Thoracic aorta (tissue), 2 donors: ENCODE measurements at regions not wholly inside any gene's neighbourhood (a gene's known extent, or its start where the extent isn't known, plus 50 kb on each side); places are given as distances from the start of the nearest gene placed in this dataset.

ENCODE experiments used
- ATAC-seq: fragments of 150-250 bp; one replicate; pipeline ENCODE4 v1.8.0; 2017; ENCODE audit warnings: low read depth; ENCODE audit not compliant: insufficient number of reproducible peaks, low FRiP score
- DNase-seq: peaks from one replicate; pipeline ENCODE4 v3.0.0-alpha.2; 2020; ENCODE audit warnings: low spot score
- H3K27ac ChIP-seq, 2 donors: fragments of 200-600 bp; sonication (generic); 1 replicate in 1 of 2; 2 replicates in 1 of 2; pipeline ENCODE4 v1.5.1; 2016; ENCODE audit warnings: mild to moderate bottlenecking in 2 of 2, moderate library complexity in 2 of 2
- H3K27me3 ChIP-seq: fragments of 200-600 bp; sonication (generic); replicated peaks from 2 replicates; pipeline ENCODE4 v1.6.0; 2016; ENCODE audit warnings: mild to moderate bottlenecking; ENCODE audit not compliant: insufficient read depth
- H3K36me3 ChIP-seq: fragments of 200-600 bp; sonication (generic); one replicate; pipeline ENCODE4 v1.5.1; 2016
- H3K4me1 ChIP-seq, 2 donors: fragments of 200-600 bp; sonication (generic); 1 replicate in 1 of 2; 2 replicates in 1 of 2; pipeline versions ENCODE4 v1.5.1 to v1.6.0; 2016; ENCODE audit warnings: low read depth in 2 of 2, mild to moderate bottlenecking in 1 of 2; ENCODE audit not compliant: control insufficient read depth in 1 of 2
- H3K4me3 ChIP-seq: fragments of 200-600 bp; sonication (generic); 2 replicates; pipeline ENCODE4 v1.5.1; 2016; ENCODE audit warnings: mild to moderate bottlenecking
- H3K9me3 ChIP-seq: fragments of 200-600 bp; sonication (generic); 2 replicates; pipeline ENCODE4 v1.5.1; 2016
- TF ChIP-seq, protein P1 (sequence below): fragments of 200-600 bp; sonication (generic); IDR thresholded peaks from one replicate; pipeline ENCODE4 v1.5.1; 2019; ENCODE audit warnings: antibody characterized with exemption

DNA sequence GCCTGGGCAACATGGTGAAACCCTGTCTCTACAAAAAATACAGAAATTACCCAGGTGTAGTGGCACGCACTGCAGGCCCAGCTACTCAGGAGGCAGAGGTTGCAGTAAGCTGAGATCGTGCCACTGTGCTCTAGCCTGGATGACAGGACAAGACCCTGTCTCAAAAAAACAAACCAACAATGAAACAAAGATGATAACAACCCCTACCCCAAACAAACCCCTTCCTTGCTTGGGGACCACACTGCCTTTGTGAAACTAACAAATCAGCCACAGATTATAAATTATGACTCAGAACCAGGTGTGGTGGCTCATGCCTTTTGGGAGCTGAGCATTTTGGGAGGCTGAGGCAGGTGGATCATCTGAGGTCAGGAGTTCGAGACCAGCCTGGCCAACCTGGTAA is 75.3 kb upstream of the RPH3AL start:
- TF ChIP-seq, protein P1, sequence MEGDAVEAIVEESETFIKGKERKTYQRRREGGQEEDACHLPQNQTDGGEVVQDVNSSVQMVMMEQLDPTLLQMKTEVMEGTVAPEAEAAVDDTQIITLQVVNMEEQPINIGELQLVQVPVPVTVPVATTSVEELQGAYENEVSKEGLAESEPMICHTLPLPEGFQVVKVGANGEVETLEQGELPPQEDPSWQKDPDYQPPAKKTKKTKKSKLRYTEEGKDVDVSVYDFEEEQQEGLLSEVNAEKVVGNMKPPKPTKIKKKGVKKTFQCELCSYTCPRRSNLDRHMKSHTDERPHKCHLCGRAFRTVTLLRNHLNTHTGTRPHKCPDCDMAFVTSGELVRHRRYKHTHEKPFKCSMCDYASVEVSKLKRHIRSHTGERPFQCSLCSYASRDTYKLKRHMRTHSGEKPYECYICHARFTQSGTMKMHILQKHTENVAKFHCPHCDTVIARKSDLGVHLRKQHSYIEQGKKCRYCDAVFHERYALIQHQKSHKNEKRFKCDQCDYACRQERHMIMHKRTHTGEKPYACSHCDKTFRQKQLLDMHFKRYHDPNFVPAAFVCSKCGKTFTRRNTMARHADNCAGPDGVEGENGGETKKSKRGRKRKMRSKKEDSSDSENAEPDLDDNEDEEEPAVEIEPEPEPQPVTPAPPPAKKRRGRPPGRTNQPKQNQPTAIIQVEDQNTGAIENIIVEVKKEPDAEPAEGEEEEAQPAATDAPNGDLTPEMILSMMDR, result no peak
- Histone ChIP-seq H3K36me3 (no peaks in the 10 kb centered on the region), H3K27me3 (no peaks in the 10 kb centered on the region), H3K4me1 (no peaks in the 10 kb centered on the region), H3K27ac (no peak overlapping the region), H3K4me3 (no peak overlapping the region), H3K9me3 (no peaks in the 10 kb centered on the region)
- ATAC-seq, result no peak
- no peak for DNase-seq

DNA sequence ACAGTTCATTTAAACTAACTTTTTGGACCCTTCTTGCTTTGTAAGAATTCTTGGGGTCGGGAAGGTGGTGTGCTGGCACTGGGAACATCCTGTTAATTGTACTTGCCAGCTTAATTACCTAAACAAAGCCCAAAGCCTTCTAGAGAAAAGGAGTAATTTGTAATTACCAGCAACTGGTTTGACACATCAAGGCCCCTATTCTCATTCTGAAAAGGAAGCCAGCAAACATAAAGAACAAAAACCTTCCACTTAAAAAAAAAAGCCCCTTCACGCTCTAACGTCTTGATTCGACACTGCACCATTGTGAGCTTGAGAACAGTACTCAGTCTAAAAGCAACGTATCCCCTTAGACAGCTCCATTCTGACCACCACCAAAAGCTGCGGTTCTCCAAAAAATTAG is 74.7 kb upstream of the RPH3AL start:
- no peaks in the 10 kb centered on the region for H3K36me3 ChIP-seq
- DNase-seq (no peak), ATAC-seq (no peak)
- H3K27ac ChIP-seq, result no peak overlapping the region
- TF ChIP-seq, protein P1, result no peak
- no peaks in the 10 kb centered on the region for H3K4me1 ChIP-seq
- no peaks in the 10 kb centered on the region for H3K27me3 ChIP-seq
- H3K9me3 ChIP-seq, result no peaks in the 10 kb centered on the region
- no peak overlapping the region for H3K4me3 ChIP-seq

DNA sequence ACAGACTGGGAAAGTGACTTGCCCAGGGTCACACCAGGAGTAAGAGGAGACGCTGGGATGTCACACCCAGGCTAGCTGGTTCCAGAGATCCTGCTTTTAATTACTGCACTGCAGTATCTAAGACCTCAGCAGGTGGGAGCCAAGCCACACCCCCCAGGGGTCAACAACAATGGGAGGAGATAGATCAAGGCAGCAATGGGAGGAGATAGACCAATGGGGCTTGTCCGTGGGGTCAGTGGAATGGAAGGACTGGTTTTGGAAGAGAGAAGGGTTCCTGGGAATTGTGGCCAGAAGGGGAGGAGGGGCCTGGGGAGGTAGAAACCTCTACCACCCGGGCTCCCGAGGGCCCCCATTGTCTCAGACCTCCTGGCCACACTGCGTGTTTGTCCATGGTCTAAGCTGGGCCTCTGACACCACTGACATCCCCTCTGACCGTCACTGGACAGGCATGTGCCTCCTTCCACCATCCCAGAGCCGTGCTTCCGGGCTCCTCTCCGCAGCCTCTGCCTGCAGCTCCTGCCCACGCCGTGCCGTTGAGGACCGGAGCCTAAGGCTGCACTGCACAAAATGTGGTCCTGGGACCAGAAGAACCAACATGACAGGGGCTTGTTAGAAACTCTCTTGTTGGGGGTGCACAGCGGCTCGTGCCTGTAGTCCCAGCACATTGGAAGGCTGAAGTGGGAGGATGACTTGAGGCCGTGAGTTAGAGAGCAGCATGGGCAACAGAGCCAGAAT is 69.8 kb upstream of the RPH3AL start:
- ATAC-seq, result no peak
- Histone ChIP-seq H3K4me1 (no peaks in the 10 kb centered on the region), H3K27me3 (no peaks in the 10 kb centered on the region), H3K27ac (no peak overlapping the region), H3K9me3 (no peaks in the 10 kb centered on the region), H3K36me3 (no peaks in the 10 kb centered on the region), H3K4me3 (no peak overlapping the region)
- TF ChIP-seq, protein P1, result no peak
- no peak for DNase-seq

DNA sequence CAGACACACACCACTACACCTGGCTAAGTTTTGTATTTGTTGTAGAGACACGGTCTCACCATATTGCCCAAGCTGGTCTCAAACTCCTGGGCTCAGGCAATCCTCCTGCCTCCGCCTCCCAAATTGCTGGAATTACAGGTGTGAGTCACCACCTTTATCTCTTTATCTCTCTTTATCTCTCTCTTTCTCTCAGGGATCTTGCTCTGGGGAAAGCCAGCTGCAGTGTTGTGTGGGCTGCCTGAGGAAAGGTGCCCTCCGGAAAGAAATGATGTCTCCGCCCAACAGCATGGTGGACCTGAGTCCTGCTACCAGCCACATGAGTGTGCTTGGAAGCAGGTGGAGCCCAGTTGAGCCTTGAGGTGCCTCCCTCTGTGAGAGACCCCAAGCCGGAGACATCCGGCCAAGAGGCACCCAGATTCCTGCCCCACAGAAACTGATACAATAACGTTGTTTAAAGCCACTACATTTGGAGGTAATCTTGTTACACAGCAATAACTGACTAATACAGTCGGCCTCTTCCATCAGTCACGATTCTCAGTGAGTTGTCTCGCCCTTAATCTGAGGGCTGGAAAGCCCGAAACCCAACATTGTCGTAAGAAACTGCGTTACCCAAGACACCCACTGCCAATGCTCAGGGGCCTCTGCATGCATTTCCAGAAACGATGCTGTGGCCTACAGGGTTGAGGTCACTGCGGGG is 68.0 kb upstream of the RPH3AL start:
- DNase-seq (no peak), ATAC-seq (no peak)
- H3K27me3 ChIP-seq, result no peaks in the 10 kb centered on the region
- H3K9me3 ChIP-seq, result no peaks in the 10 kb centered on the region
- no peak overlapping the region for H3K4me3 ChIP-seq
- H3K36me3 ChIP-seq, result no peaks in the 10 kb centered on the region
- TF ChIP-seq, protein P1, result no peak
- no peaks in the 10 kb centered on the region for H3K4me1 ChIP-seq
- H3K27ac ChIP-seq, result no peak overlapping the region

GRCh38 chr17:419073-419735 is 66.6 kb upstream of the RPH3AL start:
- TF ChIP-seq, protein P1, result no peak
- Histone ChIP-seq H3K27me3 (no peaks in the 10 kb centered on the region), H3K4me3 (no peak overlapping the region), H3K9me3 (no peaks in the 10 kb centered on the region), H3K27ac (no peak overlapping the region), H3K4me1 (no peaks in the 10 kb centered on the region), H3K36me3 (no peaks in the 10 kb centered on the region)
- ATAC-seq, result no peak
- DNase-seq, result no peak
